ENCODE measurements at regions not wholly inside any gene's neighbourhood (a gene's known extent, or its start where the extent isn't known, plus 50 kb on each side); places are given as distances from the start of the nearest gene placed in this dataset.

DNA sequence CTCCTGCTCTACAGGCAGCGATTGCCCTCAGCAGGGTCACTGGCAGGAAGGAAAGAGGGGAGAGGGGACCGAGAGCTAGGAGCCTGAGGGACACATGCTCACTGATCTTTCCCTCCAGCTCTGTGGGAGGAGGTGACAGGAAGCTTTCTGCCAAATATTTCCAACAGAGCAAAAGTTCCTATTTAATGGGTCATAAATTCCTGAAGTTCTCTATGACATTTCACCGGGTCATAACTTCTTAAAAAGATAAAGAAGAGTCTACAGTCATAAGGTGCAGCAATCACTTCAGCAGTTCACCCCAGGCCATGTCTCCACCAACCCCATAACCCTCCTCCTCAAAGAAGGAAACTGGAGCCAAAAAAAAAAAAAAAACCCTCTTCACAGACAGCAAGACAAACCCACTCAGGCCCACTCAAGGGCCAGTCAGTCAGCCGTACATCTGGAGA is 481.1 kb downstream of the NR2F1-AS1 start:
- in situ Hi-C loops (cut with HindIII; ENCODE audit: low sequenced_read_pairs) = no loop called here
- TF ChIP-seq, protein P1, sequence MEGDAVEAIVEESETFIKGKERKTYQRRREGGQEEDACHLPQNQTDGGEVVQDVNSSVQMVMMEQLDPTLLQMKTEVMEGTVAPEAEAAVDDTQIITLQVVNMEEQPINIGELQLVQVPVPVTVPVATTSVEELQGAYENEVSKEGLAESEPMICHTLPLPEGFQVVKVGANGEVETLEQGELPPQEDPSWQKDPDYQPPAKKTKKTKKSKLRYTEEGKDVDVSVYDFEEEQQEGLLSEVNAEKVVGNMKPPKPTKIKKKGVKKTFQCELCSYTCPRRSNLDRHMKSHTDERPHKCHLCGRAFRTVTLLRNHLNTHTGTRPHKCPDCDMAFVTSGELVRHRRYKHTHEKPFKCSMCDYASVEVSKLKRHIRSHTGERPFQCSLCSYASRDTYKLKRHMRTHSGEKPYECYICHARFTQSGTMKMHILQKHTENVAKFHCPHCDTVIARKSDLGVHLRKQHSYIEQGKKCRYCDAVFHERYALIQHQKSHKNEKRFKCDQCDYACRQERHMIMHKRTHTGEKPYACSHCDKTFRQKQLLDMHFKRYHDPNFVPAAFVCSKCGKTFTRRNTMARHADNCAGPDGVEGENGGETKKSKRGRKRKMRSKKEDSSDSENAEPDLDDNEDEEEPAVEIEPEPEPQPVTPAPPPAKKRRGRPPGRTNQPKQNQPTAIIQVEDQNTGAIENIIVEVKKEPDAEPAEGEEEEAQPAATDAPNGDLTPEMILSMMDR (IDR thresholded peaks at IDR 0.05; ENCODE audit: low read depth, low read length, missing control alignments) = no peak
- H3K4me3 ChIP-seq (ENCODE audit: low read depth, low read length) = no peak overlapping the region
- DNase-seq (ENCODE audit: low read depth) = no peak

DNA sequence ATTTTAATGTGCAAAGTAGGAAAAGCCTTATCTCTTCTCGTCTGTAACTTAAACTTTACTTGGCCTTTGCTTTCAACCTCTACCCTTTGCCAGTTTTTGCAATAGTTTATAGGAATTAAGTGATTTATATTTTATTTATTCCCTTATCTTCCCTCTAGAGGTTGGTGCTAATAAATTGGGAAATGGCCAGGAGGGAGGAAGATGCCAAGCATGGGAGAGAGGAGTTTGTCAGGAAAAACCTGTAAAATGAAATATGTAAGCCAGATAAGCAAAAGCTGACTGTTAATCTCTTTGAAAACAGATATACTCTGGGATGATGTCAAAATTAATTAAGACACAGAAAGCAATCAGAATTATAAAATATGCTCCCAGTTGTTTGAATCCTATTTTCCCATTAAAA is 484.5 kb downstream of the NR2F1-AS1 start:
- in situ Hi-C loops (cut with HindIII; ENCODE audit: low sequenced_read_pairs) = no loop called here
- no peak overlapping the region for H3K4me3 ChIP-seq (ENCODE audit: low read depth, low read length)
- TF ChIP-seq, protein P1 (IDR thresholded peaks at IDR 0.05; ENCODE audit: low read depth, low read length, missing control alignments) = no peak
- no peak for DNase-seq (ENCODE audit: low read depth)

DNA sequence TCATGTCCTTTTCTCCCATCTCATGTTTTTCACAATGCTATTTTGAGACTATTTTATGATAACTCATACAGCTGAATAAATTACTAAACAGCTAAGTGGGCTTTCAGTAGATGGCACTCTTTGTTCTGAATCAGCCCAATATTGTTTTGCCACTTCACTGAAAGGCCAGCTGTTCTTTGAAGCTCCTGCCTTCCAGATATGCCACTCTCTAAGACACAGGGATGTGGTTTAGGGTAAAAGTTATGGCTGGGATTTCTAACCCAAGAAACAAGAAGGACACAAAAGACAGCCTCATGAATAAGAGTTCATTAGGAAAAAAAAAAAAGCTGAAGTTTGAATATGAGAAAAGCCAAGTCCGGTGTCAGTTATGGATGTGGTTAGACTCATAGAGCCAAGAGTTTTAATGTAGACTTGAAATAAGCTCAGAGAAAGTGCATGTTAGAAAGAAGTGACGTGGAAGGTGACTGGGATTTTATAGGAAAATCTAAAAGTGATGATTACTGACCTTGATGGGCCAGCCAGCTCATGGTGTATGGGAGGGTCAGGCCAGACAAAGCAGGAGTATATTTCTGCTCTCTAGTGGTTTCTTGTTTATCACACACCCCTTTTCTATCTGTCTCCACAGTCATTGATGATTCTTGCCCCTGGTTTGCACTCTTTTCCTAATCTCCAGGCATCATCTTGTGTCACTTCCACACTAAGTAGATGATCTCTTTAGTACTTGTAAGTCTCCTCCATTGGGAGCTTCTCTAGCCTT is 488.5 kb downstream of the NR2F1-AS1 start:
- in situ Hi-C loops (cut with HindIII; ENCODE audit: low sequenced_read_pairs) = no loop called here
- peak; percentile 35 for DNase-seq (ENCODE audit: low read depth)
- TF ChIP-seq, protein P1 (IDR thresholded peaks at IDR 0.05; ENCODE audit: low read depth, low read length, missing control alignments) = peak; percentile 35
- H3K4me3 ChIP-seq (ENCODE audit: low read depth, low read length) = no peak overlapping the region

DNA sequence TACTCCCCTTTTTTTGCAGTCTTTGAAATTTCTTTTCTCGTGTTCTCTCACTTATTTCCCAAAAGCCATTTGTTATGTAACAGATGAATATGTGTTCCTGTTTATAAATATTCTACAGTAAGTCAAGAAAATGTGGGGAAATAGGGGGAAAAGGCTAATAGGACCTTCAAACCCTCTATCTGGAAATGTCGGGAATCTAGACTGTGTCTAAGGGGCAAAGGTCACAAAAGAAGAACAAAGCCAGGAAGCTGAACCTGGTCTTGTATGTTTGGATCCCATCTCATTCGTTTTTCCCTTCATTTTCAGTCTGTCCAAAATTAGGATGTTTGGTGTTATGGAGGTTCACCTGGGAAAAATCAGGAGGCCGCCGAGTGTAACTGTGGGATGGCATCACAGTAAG is 490.3 kb downstream of the NR2F1-AS1 start:
- in situ Hi-C loops (cut with HindIII; ENCODE audit: low sequenced_read_pairs) = no loop called here
- no peak for DNase-seq (ENCODE audit: low read depth)

DNA sequence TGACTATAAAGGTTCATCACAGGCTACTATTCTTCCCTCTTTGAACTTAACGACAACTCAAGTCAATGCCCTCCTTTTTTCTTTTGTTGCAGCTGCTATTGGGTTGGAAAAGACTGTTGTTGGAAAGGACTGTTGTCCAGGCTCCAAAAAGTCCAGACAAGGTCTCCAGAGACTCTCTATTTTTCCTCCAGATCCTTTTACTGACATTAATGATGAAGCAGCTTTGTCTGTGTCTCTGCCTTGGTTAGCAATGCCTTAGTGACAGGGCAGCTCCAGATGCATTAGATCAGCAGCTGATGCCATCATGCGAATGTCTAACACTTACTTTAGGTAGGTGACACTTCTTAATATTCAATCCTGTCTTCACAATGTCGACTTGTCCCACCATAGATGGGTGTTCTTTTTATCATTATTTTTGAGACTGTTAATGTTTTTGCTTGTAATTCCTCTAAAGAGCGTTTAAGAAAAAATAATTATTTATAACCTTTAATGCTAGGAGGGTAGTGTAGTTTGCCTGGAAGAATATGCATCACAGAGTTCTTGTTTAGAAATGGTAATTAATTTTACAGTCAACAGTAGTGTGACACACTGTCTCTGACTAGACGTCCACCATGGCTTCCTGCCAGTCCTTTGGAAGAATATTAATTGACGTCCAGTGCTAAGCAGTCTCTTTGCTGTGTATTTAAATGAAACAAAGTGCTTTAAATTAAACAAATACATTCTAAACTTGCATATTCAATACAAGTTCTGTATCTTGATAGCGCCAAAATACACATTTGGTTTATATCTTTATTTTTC is 492.2 kb downstream of the NR2F1-AS1 start:
- DNase-seq (ENCODE audit: low read depth) = no peak
- in situ Hi-C loops (cut with HindIII; ENCODE audit: low sequenced_read_pairs) = no loop called here
- TF ChIP-seq, protein P1 (IDR thresholded peaks at IDR 0.05; ENCODE audit: low read depth, low read length, missing control alignments) = no peak
- H3K4me3 ChIP-seq (ENCODE audit: low read depth, low read length) = no peak overlapping the region

More for the DNA sequence above, 490.3 kb downstream of the NR2F1-AS1 start:
- TF ChIP-seq, protein P1 (IDR thresholded peaks at IDR 0.05; ENCODE audit: low read depth, low read length, missing control alignments) = no peak
- H3K4me3 ChIP-seq (ENCODE audit: low read depth, low read length) = no peak overlapping the region

DNA sequence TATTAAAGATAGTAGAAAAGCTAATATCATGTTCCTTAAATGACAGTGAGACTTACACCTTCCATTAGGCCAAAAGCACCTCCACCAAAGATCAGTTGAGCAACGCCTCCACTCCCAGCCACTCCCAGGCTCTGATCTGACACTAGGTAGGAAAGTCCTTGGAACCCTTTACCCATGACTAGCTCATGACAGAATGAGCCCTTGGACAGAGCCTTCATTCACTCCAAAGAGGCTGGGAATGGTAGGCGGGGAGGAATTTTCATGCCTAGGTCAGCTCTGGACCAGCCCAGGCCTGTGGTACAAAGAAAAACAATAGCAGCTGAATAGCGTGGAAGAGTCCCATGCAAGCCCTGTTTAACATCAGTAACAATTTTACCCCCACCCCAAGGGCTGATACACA is 493.7 kb downstream of the NR2F1-AS1 start:
- DNase-seq (ENCODE audit: low read depth) = no peak
- no peak overlapping the region for H3K4me3 ChIP-seq (ENCODE audit: low read depth, low read length)
- TF ChIP-seq, protein P1 (IDR thresholded peaks at IDR 0.05; ENCODE audit: low read depth, low read length, missing control alignments) = no peak
- in situ Hi-C loops (cut with HindIII; ENCODE audit: low sequenced_read_pairs) = no loop called here

Measured in astrocyte of the cerebellum (primary cell).